Activated naive CD8-positive, alpha-beta T cell treated with anti-CD3 and anti-CD28 coated beads, Interleukin-2, amount 10 ng/mL, durations not matched to agents 7 days and 5 days (primary cell): ENCODE measurements at regions not wholly inside any gene's neighbourhood (a gene's known extent, or its start where the extent isn't known, plus 50 kb on each side); places are given as distances from the start of the nearest gene placed in this dataset.
"Not testable (repeated sequence)": the region's sequence is repeated elsewhere in the genome, so short reads cannot be mapped to it uniquely, and the experiment has no call there.

Experiments used
- ATAC-seq: fragments of 150-1000 bp; cut with Tn5 transposase; one replicate; pipeline ENCODE4 v1.10.0; 2021; ENCODE audit warnings: low read depth, moderate library complexity
- POLR2A ChIA-PET: fragments of 350-600 bp; sonication (Branson Sonifier 250); formaldehyde crosslinking; loops from one replicate; lab custom pipeline; 2021; ENCODE audit warnings: antibody characterized with exemption; lab: Charles Lee
- DNase-seq: peaks from one replicate; pipeline ENCODE4 v3.0.0; 2021
- H3K27ac Mint-ChIP-seq: one replicate; pipeline ENCODE4 v1.8.0; 2022; ENCODE audit warnings: mild to moderate bottlenecking, mixed read lengths
- H3K27me3 Mint-ChIP-seq: one replicate; pipeline ENCODE4 v1.8.0; 2022; ENCODE audit warnings: mild to moderate bottlenecking, moderate library complexity, mixed read lengths
- H3K36me3 Mint-ChIP-seq: one replicate; pipeline ENCODE4 v1.8.0; 2021; ENCODE audit warnings: mild to moderate bottlenecking, mixed read lengths
- H3K4me1 Mint-ChIP-seq: one replicate; pipeline ENCODE4 v1.8.0; 2021; ENCODE audit warnings: mixed read lengths
- H3K4me3 Mint-ChIP-seq: one replicate; pipeline ENCODE4 v1.8.0; 2022; ENCODE audit warnings: mild to moderate bottlenecking, moderate library complexity, mixed read lengths
- H3K9me3 Mint-ChIP-seq: one replicate; pipeline ENCODE4 v1.8.0; 2021; ENCODE audit warnings: mixed read lengths

DNA sequence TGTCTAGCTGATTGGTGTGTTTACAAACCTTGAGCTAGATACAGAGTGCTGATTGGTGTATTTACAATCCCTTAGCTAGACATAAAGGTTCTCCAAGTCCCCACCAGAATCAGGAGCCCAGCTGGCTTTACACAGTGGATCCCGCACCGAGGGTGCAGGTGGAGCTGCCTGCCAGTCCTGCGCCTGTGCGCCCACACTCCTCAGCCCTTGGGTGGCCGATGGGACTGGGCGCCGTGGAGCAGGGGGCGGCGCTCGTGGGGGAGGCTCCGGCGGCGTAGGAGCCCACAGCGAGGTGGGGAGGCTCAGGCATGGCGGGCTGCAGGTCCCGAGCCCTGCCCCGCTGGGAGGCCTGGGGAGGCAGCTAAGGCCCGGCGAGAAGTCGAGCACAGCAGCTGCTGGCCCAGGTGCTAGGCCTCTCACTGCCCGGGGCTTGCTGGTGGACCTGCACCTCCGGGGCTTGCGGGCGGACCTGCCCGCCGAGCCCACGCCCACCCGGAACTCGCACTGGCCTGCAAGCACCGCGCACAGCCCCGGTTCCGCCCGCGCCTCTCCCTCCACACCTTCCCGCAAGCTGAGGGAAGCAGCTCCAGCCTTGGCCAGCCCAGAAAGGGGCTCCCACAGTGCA is 51.0 kb upstream of the CDYL start:
- POLR2A ChIA-PET, H3K27ac Mint-ChIP-seq, H3K4me3 Mint-ChIP-seq, DNase-seq, ATAC-seq, H3K36me3 Mint-ChIP-seq, H3K27me3 Mint-ChIP-seq, H3K4me1 Mint-ChIP-seq, H3K9me3 Mint-ChIP-seq: not testable (repeated sequence)

GRCh38 chr6:4724727-4725126 is 51.5 kb upstream of the CDYL start:
- POLR2A ChIA-PET, DNase-seq, H3K4me3 Mint-ChIP-seq, H3K9me3 Mint-ChIP-seq, ATAC-seq, H3K4me1 Mint-ChIP-seq, H3K36me3 Mint-ChIP-seq, H3K27ac Mint-ChIP-seq, H3K27me3 Mint-ChIP-seq: not testable (repeated sequence)

DNA sequence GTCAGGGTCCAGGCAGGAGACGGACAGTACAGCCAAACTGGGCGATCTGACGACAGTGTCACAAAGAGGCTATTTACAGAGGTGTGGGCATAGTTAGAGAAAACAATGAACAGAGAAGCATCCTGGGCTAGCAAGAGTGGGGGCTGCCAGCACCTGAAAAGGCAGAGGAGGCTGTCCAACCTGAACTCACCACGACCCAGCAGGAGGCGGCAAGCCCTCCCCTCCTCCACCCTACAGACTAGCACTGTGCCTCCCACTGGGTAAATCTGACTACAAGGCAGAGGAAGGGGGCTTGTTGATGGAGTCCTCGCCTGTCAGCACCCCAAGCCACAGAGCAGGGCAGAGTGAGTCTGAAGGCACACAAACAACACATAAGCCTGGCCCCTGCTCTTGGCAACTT is 52.8 kb upstream of the CDYL start:
- Mint-ChIP-seq H3K27ac (no peak overlapping the region), H3K4me1 (peaks cover 4% of the 10 kb centered on the region), H3K36me3 (no peaks in the 10 kb centered on the region), H3K4me3 (no peak overlapping the region), H3K9me3 (no peaks in the 10 kb centered on the region), H3K27me3 (peaks cover 9% of the 10 kb centered on the region)
- DNase-seq (no peak), ATAC-seq (no peak)
- POLR2A ChIA-PET = no interaction called here

- DNase-seq, ATAC-seq, POLR2A ChIA-PET, H3K4me3 Mint-ChIP-seq, H3K4me1 Mint-ChIP-seq, H3K9me3 Mint-ChIP-seq, H3K27me3 Mint-ChIP-seq, H3K27ac Mint-ChIP-seq, H3K36me3 Mint-ChIP-seq: not testable (repeated sequence)
These were observed 54.8 kb upstream of the CDYL start for GRCh38 chr6:4721368-4721767.

DNA sequence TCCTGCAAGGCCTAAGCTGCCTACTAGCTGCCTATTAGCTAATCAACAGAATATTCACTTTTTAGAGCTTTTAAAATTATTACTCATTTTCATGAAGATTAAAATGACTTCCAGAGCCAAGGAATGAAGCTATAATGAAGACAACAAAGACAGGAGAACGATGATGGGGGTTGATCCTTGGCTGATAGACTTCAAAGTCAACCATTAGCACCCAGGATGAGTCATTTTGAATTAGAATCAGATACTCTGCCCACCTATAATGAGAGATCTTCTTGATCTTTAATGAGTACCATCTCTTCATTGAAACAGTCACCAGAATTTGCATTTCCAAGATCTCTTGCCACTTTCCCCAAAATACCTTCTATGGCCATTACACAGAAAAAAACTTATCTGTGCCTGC is 56.7 kb upstream of the CDYL start:
- H3K4me1 Mint-ChIP-seq = peaks cover 4% of the 10 kb centered on the region
- no peak overlapping the region for H3K27ac Mint-ChIP-seq
- H3K36me3 Mint-ChIP-seq = no peaks in the 10 kb centered on the region
- H3K4me3 Mint-ChIP-seq = no peak overlapping the region
- H3K27me3 Mint-ChIP-seq = peaks cover 5% of the 10 kb centered on the region
- DNase-seq = no peak
- POLR2A ChIA-PET = no interaction called here
- ATAC-seq = no peak
- H3K9me3 Mint-ChIP-seq = peaks cover 8% of the 10 kb centered on the region

DNA sequence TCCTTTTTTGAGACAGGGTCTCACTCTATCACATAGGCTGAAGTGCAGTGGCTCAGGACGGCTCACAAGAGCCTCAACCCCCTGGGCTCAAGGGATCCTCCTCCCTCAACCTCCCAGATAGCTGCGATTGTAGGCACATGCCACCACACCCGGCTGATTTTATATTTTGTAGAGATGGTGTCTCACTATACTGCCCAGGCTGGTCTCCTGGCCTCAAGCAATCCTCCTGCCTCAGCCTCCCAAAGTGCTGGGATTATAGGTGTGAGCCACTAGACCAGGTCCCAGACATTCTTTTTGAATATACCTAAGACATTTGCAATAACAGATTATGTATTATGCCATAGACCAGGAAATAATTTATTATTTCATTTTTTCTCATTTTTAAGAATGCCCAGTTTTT is 58.3 kb upstream of the CDYL start:
- POLR2A ChIA-PET = no interaction called here
- Mint-ChIP-seq H3K27ac (no peak overlapping the region), H3K36me3 (no peaks in the 10 kb centered on the region), H3K4me3 (no peak overlapping the region), H3K9me3 (peaks cover 16% of the 10 kb centered on the region), H3K27me3 (peaks cover 5% of the 10 kb centered on the region), H3K4me1 (peaks cover 4% of the 10 kb centered on the region)
- ATAC-seq (no peak), DNase-seq (no peak)

DNA sequence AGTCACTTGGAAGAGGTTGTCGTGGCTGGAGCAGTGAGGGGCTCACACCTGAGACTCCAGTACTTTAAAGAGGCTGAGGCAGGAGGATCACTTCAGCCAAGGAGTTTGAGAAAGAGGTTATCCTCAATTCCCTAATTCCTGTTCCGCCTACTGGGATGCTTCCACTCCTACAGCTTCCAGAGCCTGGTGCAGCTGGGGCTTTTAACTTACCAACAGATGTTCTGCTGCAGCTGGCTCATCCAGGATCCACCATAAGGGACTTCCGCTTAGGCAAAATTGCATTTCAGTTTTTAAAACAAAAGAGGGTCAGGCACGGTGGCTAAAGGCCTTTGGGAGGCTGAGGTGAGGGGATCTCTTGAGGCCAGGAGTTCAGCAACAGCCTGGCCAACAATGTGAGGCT is 59.1 kb upstream of the CDYL start:
- Mint-ChIP-seq H3K36me3 (no peaks in the 10 kb centered on the region), H3K27ac (no peak overlapping the region), H3K4me1 (peaks cover 4% of the 10 kb centered on the region), H3K27me3 (peaks cover 5% of the 10 kb centered on the region), H3K9me3 (peaks cover 16% of the 10 kb centered on the region), H3K4me3 (no peak overlapping the region)
- no peak for ATAC-seq
- POLR2A ChIA-PET = no interaction called here
- no peak for DNase-seq

GRCh38 chr6:4714961-4715501 is 61.2 kb upstream of the CDYL start:
- Mint-ChIP-seq H3K4me1 (peaks cover 4% of the 10 kb centered on the region), H3K27ac (no peak overlapping the region), H3K9me3 (peaks cover 16% of the 10 kb centered on the region), H3K4me3 (no peak overlapping the region), H3K36me3 (no peaks in the 10 kb centered on the region), H3K27me3 (peaks cover under 1% of the 10 kb centered on the region)
- DNase-seq (no peak), ATAC-seq (no peak)
- POLR2A ChIA-PET = no interaction called here

DNA sequence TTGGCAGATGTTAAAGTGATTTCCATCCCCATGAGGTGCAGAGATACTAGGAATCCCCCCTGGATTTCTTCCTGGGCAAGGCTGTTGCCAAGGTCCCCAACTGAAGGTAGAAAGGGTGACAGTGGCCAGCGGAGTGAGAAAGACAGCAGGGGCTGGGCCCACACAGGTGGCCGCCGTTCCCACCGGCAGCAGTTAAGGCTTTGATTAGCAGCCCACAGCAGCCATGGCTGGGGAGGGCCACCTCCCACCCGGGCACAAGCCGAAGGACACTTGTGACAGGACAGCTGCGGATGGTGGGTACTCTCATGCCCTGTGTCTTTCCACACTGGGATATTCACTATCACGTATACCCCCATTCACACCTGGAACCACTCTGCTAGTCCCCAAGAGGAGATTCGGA is 63.9 kb upstream of the CDYL start:
- Mint-ChIP-seq H3K4me3 (no peak overlapping the region), H3K27me3 (peaks cover 4% of the 10 kb centered on the region), H3K4me1 (peaks cover 4% of the 10 kb centered on the region), H3K27ac (no peak overlapping the region), H3K36me3 (no peaks in the 10 kb centered on the region), H3K9me3 (peaks cover 17% of the 10 kb centered on the region)
- ATAC-seq (no peak), DNase-seq (no peak)
- POLR2A ChIA-PET = no interaction called here

DNA sequence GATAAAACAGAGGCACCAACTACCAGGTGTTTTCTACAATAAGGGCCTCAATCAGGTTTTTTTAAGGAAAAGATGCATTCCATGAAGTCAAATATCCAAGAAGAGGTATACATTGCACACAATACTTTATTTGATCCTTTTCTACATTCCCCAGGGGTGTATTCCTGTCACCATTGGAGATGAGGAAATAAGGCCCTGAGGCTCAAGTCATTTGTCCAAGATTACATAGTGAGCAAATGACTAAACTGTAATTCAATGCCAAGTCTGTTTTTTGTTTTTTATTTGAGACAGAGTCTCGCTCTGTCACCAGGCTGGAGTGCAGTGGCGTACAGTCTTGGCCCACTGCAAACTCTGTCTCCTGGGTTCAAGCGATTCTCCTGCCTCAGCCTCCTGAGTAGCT is 69.2 kb upstream of the CDYL start:
- no peaks in the 10 kb centered on the region for H3K36me3 Mint-ChIP-seq
- peaks cover 4% of the 10 kb centered on the region for H3K27me3 Mint-ChIP-seq
- peaks cover 1% of the 10 kb centered on the region for H3K9me3 Mint-ChIP-seq
- POLR2A ChIA-PET = no interaction called here
- no peak overlapping the region for H3K4me3 Mint-ChIP-seq
- H3K4me1 Mint-ChIP-seq = no peaks in the 10 kb centered on the region
- DNase-seq (no peak), ATAC-seq (no peak)
- no peak overlapping the region for H3K27ac Mint-ChIP-seq

- Mint-ChIP-seq H3K4me3 (no peak overlapping the region), H3K27ac (no peak overlapping the region), H3K36me3 (no peaks in the 10 kb centered on the region), H3K9me3 (peaks cover 1% of the 10 kb centered on the region), H3K27me3 (peaks cover 4% of the 10 kb centered on the region), H3K4me1 (no peaks in the 10 kb centered on the region)
- ATAC-seq (no peak), DNase-seq (no peak)
- POLR2A ChIA-PET = no interaction called here
These were observed 70.4 kb upstream of the CDYL start for GRCh38 chr6:4705809-4706208.

DNA sequence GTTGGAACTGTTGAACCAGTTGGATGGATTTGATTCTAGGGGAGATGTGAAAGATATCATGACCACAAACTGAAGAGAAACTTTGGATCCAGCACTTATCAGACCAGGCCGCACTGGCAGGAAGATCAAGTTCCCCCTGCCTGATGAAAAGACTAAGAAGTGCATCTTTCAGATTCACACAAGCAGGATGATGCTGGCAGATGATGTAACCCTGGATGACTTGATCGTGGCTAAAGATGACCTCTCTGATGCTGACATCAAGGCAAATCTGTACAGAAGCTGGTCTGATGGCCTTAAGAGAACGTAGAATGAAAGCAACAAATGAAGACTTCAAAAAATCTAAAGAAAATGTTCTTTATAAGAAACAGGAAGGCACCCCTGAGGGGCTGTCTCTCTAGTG is 72.8 kb upstream of the CDYL start:
- no peak overlapping the region for H3K27ac Mint-ChIP-seq
- no peaks in the 10 kb centered on the region for H3K9me3 Mint-ChIP-seq
- H3K27me3 Mint-ChIP-seq = no peaks in the 10 kb centered on the region
- H3K4me3 Mint-ChIP-seq = no peak overlapping the region
- H3K4me1 Mint-ChIP-seq = no peaks in the 10 kb centered on the region
- no peak for DNase-seq
- no peaks in the 10 kb centered on the region for H3K36me3 Mint-ChIP-seq
- POLR2A ChIA-PET = no interaction called here
- ATAC-seq = no peak

DNA sequence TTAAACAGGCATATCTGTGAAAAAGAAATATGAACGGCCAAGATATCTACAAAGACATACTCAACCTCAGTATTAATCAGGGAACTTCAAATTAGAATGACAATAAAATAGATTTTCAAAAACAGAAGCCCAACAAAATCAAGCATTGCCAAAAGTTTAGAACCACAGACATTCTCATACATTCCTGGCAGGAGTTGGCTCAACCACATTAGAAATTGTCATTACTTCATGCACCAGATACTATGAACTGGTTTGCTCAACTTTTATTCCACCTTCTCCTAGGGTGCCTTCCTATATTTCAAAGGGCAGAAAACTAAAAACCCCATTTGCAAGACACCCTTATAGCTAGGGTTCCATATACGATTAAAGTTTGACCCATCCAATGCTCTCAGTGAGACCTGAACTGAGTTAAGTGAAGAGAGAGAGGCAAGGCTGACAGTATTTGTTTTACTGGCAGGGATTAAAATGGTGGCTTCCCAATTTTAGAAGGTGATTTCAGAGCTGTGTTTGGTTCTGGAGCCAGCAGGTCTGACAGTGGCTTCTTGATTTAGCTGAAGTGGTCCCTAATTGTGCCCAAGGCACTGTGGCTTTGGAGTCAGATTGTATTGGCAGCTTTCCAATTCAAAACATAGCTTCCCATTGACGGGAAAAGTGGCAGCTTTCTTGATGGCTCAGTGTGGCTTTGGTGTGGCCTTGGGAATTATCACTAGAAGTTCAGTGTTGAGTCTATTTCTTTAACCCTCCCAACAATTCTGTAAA is 77.1 kb upstream of the CDYL start:
- H3K4me1 Mint-ChIP-seq = no peaks in the 10 kb centered on the region
- POLR2A ChIA-PET = no interaction called here

More for the DNA sequence above, 77.1 kb upstream of the CDYL start:
- DNase-seq (no peak), ATAC-seq (no peak)
- no peak overlapping the region for H3K27ac Mint-ChIP-seq
- H3K9me3 Mint-ChIP-seq = no peaks in the 10 kb centered on the region
- no peak overlapping the region for H3K4me3 Mint-ChIP-seq
- peaks cover under 1% of the 10 kb centered on the region for H3K27me3 Mint-ChIP-seq
- H3K36me3 Mint-ChIP-seq = no peaks in the 10 kb centered on the region
